GM21515 (cell line): ENCODE measurements at regions not wholly inside any gene's neighbourhood (a gene's known extent, or its start where the extent isn't known, plus 50 kb on each side); places are given as distances from the start of the nearest gene placed in this dataset.
"Not testable (repeated sequence)": the region's sequence is repeated elsewhere in the genome, so short reads cannot be mapped to it uniquely, and the experiment has no call there.

Experiments
- ATAC-seq: cut with Tn5 transposase; IDR thresholded peaks from one replicate; pipeline ENCODE4 v1.9.1; 2021; ENCODE audit not compliant: unreplicated experiment

- no peak for ATAC-seq
Observed at GRCh38 chr5:166594567-166594966, 1696.9 kb upstream of the WWC1 start.

GRCh38 chr5:166595274-166595951 is 1696.0 kb upstream of the WWC1 start:
- no peak for ATAC-seq

- ATAC-seq = no peak
Observed at GRCh38 chr5:166596043-166596442, 1695.4 kb upstream of the WWC1 start.

- no peak for ATAC-seq
Observed at GRCh38 chr5:166602271-166602670, 1689.2 kb upstream of the WWC1 start.

- no peak for ATAC-seq
Observed at GRCh38 chr5:166617507-166617906, 1673.9 kb upstream of the WWC1 start.

- ATAC-seq = no peak
Observed at GRCh38 chr5:166618526-166618925, 1672.9 kb upstream of the WWC1 start.

GRCh38 chr5:166624573-166624972 is 1666.9 kb upstream of the WWC1 start:
- no peak for ATAC-seq

- ATAC-seq = no peak
Observed at GRCh38 chr5:166625210-166625865, 1666.1 kb upstream of the WWC1 start.

- no peak for ATAC-seq
Observed at GRCh38 chr5:166637295-166637694, 1654.2 kb upstream of the WWC1 start.

- no peak for ATAC-seq
Observed at GRCh38 chr5:166639151-166639550, 1652.3 kb upstream of the WWC1 start.

GRCh38 chr5:166640136-166640535 is 1651.3 kb upstream of the WWC1 start:
- ATAC-seq = not testable (repeated sequence)

GRCh38 chr5:166648736-166649135 is 1642.7 kb upstream of the WWC1 start:
- ATAC-seq = no peak

- ATAC-seq = no peak
Observed at GRCh38 chr5:166649676-166650075, 1641.8 kb upstream of the WWC1 start.

GRCh38 chr5:166651234-166651633 is 1640.2 kb upstream of the WWC1 start:
- no peak for ATAC-seq

- ATAC-seq = no peak
Observed at GRCh38 chr5:166671811-166672210, 1619.6 kb upstream of the WWC1 start.

- ATAC-seq = no peak
Observed at GRCh38 chr5:166672431-166672830, 1619.0 kb upstream of the WWC1 start.

- no peak for ATAC-seq
Observed at GRCh38 chr5:166677891-166678290, 1613.6 kb upstream of the WWC1 start.

GRCh38 chr5:166679331-166679730 is 1612.1 kb upstream of the WWC1 start:
- no peak for ATAC-seq

- ATAC-seq = no peak
Observed at GRCh38 chr5:166695326-166695725, 1596.1 kb upstream of the WWC1 start.

GRCh38 chr5:166708291-166708690 is 1583.2 kb upstream of the WWC1 start:
- no peak for ATAC-seq

- no peak for ATAC-seq
Observed at GRCh38 chr5:166709691-166710090, 1581.8 kb upstream of the WWC1 start.

GRCh38 chr5:166710271-166710670 is 1581.2 kb upstream of the WWC1 start:
- no peak for ATAC-seq
